Loucy (cell line): ENCODE measurements at regions not wholly inside any gene's neighbourhood (a gene's known extent, or its start where the extent isn't known, plus 50 kb on each side); places are given as distances from the start of the nearest gene placed in this dataset.

Experiments used
- EZH2phosphoT487 ChIP-seq: fragments of 200-600 bp; IDR thresholded peaks from 2 replicates; pipeline ENCODE4 v1.6.1; 2018; ENCODE audit warnings: antibody characterized with exemption, mild to moderate bottlenecking, moderate library complexity, borderline replicate concordance
- TF ChIP-seq, protein P1 (sequence below): fragments of 200-600 bp; sonication (generic); conservative IDR thresholded peaks from 2 replicates; pipeline ENCODE4 v1.5.1; 2014; ENCODE audit warnings: mild to moderate bottlenecking, antibody characterized with exemption, low read length

DNA sequence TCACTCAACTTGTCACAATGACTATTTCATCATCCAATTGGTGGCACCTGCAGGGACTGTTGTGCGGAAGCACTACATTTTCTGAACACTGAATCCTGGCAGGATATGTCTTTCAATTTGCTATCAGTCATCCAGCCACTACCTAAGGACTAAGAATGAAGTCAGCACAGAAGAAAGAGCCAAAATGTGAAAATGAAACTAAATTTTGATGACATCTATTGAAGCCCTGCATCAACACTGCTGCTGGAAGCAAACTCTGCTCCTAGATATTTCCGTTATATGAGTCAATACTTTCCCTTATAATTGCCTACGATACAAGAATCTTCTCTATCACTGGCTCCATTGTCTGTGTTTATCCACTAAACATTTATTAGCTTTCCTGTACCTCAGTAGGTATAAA, 917.9 kb downstream of the RAPGEF2 start:
- TF ChIP-seq, protein P1, sequence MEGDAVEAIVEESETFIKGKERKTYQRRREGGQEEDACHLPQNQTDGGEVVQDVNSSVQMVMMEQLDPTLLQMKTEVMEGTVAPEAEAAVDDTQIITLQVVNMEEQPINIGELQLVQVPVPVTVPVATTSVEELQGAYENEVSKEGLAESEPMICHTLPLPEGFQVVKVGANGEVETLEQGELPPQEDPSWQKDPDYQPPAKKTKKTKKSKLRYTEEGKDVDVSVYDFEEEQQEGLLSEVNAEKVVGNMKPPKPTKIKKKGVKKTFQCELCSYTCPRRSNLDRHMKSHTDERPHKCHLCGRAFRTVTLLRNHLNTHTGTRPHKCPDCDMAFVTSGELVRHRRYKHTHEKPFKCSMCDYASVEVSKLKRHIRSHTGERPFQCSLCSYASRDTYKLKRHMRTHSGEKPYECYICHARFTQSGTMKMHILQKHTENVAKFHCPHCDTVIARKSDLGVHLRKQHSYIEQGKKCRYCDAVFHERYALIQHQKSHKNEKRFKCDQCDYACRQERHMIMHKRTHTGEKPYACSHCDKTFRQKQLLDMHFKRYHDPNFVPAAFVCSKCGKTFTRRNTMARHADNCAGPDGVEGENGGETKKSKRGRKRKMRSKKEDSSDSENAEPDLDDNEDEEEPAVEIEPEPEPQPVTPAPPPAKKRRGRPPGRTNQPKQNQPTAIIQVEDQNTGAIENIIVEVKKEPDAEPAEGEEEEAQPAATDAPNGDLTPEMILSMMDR = no peak
- no peak for TF ChIP-seq EZH2phosphoT487
